IPS DF 4.7 (cell line): ENCODE measurements at regions not wholly inside any gene's neighbourhood (a gene's known extent, or its start where the extent isn't known, plus 50 kb on each side); places are given as distances from the start of the nearest gene placed in this dataset.

Source experiments
- DNase-seq: peaks from one replicate; pipeline ENCODE4 v3.0.0-alpha.2; 2013; ENCODE audit warnings: low spot score; ENCODE audit errors: extremely low read depth

- no peak for DNase-seq
Observed at GRCh38 chr9:135029871-135030565, 57.5 kb upstream of the OLFM1 start.

- no peak for DNase-seq
Observed at GRCh38 chr9:135030566-135031226, 56.8 kb upstream of the OLFM1 start.

- DNase-seq, result no peak
Observed at GRCh38 chr9:135032041-135032835, 55.2 kb upstream of the OLFM1 start.

GRCh38 chr9:135032868-135033460 lies 54.5 kb upstream of the OLFM1 start:
- no peak for DNase-seq

GRCh38 chr9:135033487-135033886 lies 54.0 kb upstream of the OLFM1 start:
- no peak for DNase-seq

GRCh38 chr9:135034106-135034505 lies 53.4 kb upstream of the OLFM1 start:
- DNase-seq, result no peak

- DNase-seq, result no peak
Observed at GRCh38 chr9:135035781-135036760, 51.4 kb upstream of the OLFM1 start.

- no peak for DNase-seq
Observed at GRCh38 chr9:135036861-135037465, 50.5 kb upstream of the OLFM1 start.

- DNase-seq, result no peak
Observed at GRCh38 chr9:135037521-135038250, 49.8 kb upstream of the OLFM1 start.
